ENCODE measurements at regions not wholly inside any gene's neighbourhood (a gene's known extent, or its start where the extent isn't known, plus 50 kb on each side); places are given as distances from the start of the nearest gene placed in this dataset.
"Not testable (repeated sequence)": the region's sequence is repeated elsewhere in the genome, so short reads cannot be mapped to it uniquely, and the experiment has no call there.

- no peak for DNase-seq (ENCODE audit: low read depth in 4 of 4, low spot score in 3 of 4)
Measured at GRCh38 chr5:98158440-98158839, 615.0 kb upstream of the RGMB start.

DNA sequence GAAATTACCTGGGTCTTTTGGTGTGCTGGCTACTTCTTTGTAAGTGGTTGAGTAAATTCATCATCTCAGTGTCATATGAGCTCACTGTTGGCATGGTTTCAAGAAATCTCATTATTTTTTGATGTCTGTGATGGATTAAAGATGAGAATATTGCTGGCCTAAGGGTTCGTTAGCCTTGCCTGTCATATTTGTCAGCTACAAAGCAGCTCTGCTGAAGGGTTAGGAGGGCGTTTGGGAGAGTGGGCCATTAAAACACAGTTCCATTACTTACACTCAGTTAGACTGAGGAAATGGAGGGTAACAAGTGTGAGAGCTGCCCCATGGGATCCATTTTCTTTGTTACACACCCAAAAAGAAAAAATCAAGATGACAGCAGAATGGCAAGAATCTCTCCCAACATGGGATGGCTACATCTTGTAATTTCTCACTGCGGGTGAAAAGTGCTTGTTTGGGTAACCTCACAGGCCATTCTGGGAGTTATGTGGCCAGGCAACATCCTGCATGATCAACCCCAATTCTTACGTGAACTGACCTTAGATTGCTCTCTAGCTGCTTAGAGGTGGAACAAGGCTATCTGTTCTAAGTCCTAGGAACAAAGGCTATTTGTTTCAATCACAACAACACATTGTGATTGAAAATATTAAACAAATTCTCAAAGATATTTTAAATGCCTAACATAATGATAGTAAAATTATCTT lies 609.5 kb upstream of the RGMB start:
- no peak for DNase-seq (ENCODE audit: low read depth in 4 of 4, low spot score in 3 of 4)

GRCh38 chr5:98168871-98169270 lies 604.6 kb upstream of the RGMB start:
- DNase-seq (ENCODE audit: low read depth in 4 of 4, low spot score in 3 of 4), result no peak

GRCh38 chr5:98170994-98171393 lies 602.5 kb upstream of the RGMB start:
- DNase-seq (ENCODE audit: low read depth in 4 of 4, low spot score in 3 of 4), result no peak

GRCh38 chr5:98173334-98173733 lies 600.1 kb upstream of the RGMB start:
- no peak for DNase-seq (ENCODE audit: low read depth in 4 of 4, low spot score in 3 of 4)

GRCh38 chr5:98175474-98175873 lies 598.0 kb upstream of the RGMB start:
- DNase-seq (ENCODE audit: low read depth in 4 of 4, low spot score in 3 of 4), result no peak

DNA sequence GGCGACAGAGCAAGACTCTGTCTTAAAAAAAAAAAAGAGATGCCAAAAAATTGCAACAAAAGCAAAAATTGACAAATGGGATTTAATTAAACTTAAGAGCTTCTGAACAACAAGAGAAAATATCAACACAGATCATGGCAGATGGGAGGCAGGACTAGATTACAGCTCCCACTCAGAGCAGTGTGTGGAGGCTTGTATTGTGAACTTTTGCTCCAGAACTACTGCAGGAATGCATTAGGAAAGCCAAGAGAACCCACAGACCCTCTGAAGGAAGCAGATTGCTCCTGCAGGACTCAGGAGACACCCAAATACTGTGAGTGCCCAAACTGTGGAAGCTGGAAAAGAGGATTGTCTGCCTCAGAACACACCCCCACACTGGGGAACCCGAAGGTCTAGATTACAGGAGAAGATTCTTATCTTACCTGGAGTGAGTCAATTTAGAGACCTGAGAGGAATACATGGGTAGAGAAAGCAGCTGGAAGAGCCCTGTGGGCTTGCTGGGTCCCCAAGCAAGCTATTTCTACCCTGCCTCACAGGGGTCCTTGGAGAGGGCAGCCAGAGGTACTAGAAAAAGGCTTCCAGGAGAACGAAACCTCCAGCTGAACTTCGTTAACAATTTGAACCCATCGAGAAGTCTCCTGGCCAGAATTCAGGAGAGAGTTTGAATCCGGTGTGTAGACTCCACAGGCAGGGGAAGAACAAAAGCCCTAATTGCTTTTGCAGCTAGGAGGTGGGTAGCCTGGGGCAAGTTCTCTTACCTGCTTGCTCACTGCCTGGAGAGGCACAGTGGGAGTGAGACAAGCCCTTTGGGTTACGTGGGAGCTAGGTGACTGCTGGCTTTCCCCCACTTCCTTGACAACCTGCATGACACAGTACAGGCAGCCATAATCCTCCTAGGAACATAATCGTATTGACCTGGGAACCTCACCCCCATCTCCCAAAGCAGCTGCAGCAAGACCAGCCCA lies 593.4 kb upstream of the RGMB start:
- DNase-seq (ENCODE audit: low read depth in 4 of 4, low spot score in 3 of 4), result no peak

DNA sequence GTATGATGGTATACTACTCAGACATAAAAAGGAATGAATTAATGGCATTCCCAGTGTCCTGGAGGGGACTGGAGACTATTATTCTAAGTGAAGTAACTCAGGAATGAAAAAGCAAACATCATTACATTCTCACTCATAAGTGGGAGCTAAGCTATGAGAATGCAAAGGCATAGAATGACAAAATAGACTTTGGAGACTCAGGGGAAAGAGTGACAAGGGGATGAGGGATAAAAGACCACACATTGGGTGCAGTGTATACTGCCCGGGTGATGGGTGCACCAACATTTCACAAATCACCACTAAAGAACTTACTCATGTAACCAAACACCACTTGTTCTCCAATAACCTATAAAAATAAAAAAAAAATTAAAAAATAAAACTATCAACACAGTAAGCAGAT lies 587.3 kb upstream of the RGMB start:
- DNase-seq (ENCODE audit: low read depth in 4 of 4, low spot score in 3 of 4), result no peak

DNA sequence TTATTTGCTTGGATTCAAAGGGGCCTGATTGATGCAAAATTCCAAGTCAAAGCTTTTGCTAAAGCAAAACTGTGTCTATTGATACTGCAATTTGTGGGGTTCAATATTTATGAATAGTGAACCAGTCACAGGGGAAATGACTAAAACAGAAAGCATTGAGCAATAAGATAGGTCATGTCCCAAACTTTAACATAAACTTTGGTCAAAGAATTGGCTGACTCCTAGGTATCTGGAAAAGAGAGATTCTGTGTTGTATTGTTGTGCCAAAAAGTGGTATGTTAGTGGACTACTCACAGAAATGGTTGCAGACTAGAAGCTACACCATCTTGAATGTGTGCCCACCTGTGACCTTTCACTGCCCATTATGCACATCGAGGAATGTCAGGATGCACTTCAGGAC lies 585.5 kb upstream of the RGMB start:
- no peak for DNase-seq (ENCODE audit: low read depth in 4 of 4, low spot score in 3 of 4)

- DNase-seq (ENCODE audit: low read depth in 4 of 4, low spot score in 3 of 4), result not testable (repeated sequence)
Measured at GRCh38 chr5:98190344-98190743, 583.1 kb upstream of the RGMB start.

DNA sequence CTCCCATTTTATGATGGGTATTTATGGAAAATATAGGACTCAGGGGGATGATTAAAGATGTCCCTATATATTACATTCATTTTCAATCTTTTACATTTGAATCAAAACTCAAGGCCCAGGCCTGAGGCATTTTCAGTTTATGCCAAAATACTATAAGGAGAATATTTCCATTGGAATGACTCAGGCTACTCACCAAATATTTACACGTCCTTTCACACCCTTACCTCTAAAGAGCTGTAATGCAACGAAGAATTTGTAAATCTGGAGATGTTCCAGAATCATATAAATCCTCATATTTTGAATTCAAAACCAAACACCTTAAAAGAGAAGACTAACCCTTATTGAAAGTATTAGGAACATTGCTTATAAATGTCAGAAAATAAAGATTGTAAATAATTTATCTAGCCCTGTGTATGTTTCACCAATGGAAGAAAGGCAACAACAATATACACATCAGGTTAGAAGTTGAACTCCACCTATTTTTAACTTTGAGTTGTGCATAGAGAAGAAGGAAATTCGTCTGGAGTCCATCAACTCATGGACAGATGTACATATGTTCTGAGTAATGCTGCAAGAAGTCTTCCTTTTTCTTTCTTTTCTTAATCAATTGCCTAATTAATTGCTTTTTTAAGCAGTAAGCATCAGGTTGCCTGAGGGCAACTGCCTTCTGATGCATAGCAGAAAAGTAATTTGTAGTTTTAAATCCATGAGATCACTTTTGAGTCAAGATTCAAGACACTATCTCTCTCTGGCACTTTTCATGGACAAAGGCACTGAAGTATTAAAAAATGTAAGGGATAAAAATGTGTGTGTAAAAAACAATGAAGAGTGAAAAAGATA lies 579.3 kb upstream of the RGMB start:
- DNase-seq (ENCODE audit: low read depth in 4 of 4, low spot score in 3 of 4), result no peak

- DNase-seq (ENCODE audit: low read depth in 4 of 4, low spot score in 3 of 4), result no peak
Measured at GRCh38 chr5:98200726-98201541, 572.5 kb upstream of the RGMB start.

DNA sequence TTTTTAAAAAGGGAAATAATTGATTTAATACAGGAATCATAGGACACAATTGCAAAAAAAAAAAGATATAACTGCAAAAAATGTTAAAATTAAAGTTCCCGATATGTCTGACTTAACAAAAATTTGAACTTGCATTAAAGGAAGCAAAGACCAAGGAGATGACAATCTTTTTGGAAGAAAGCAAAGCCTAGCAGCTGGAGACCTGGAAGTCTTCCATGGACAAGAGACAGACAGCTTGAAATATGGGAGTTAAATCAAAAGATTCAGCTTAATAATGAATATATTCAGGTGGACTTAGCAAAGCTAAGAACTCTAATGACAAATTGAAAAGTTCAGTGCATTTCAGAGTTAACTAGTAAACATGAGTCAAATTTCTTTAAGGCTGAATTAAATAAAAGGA lies 568.7 kb upstream of the RGMB start:
- DNase-seq (ENCODE audit: low read depth in 4 of 4, low spot score in 3 of 4), result no peak

- no peak for DNase-seq (ENCODE audit: low read depth in 4 of 4, low spot score in 3 of 4)
Measured at GRCh38 chr5:98205691-98206461, 567.6 kb upstream of the RGMB start.

- DNase-seq (ENCODE audit: low read depth in 4 of 4, low spot score in 3 of 4), result no peak
Measured at GRCh38 chr5:98206566-98206965, 566.9 kb upstream of the RGMB start.

- no peak for DNase-seq (ENCODE audit: low read depth in 4 of 4, low spot score in 3 of 4)
Measured at GRCh38 chr5:98209418-98209817, 564.0 kb upstream of the RGMB start.

GRCh38 chr5:98214240-98215051 lies 559.0 kb upstream of the RGMB start:
- no peak for DNase-seq (ENCODE audit: low read depth in 4 of 4, low spot score in 3 of 4)

GRCh38 chr5:98217138-98217537 lies 556.3 kb upstream of the RGMB start:
- DNase-seq (ENCODE audit: low read depth in 4 of 4, low spot score in 3 of 4), result no peak

DNA sequence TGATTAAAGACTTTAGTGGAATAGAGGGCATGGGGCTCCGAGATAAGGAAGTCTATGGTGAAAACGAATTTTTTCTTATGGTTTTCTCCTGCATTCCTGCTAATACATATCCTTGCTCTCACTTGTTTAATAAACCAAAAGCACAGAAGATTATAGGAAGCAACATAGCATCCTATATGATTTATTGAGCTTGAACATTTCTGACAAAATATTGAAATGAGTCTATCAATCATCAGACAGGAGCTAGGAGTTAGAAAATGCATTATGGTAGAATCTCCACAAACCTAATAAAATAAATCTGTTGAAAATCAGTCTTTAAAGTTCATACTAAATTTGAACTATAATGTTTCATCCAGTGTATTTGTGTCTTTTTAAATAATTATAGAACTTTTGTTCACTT lies 554.6 kb upstream of the RGMB start:
- no peak for DNase-seq (ENCODE audit: low read depth in 4 of 4, low spot score in 3 of 4)

All from right renal pelvis (tissue), 4 donors.